Kidney epithelial cell (primary cell): ENCODE measurements at regions not wholly inside any gene's neighbourhood (a gene's known extent, or its start where the extent isn't known, plus 50 kb on each side); places are given as distances from the start of the nearest gene placed in this dataset.

Experiments used
- DNase-seq: peaks from one replicate; pipeline ENCODE4 v3.0.0-alpha.2; 2010; ENCODE audit warnings: low read depth
- H3K27me3 ChIP-seq: 2 replicates; pipeline ENCODE4 v1.6.0; 2011; ENCODE audit warnings: low read length; ENCODE audit not compliant: control insufficient read depth, insufficient read depth
- H3K36me3 ChIP-seq: 2 replicates; pipeline ENCODE4 v1.5.1; 2011; ENCODE audit warnings: low read length; ENCODE audit not compliant: control insufficient read depth, insufficient read depth
- H3K4me3 ChIP-seq: 2 replicates; pipeline ENCODE4 v1.5.1; 2011; ENCODE audit warnings: low read depth, mild to moderate bottlenecking, control low read depth, low read length
- TF ChIP-seq, protein P1 (sequence below): IDR thresholded peaks from 2 replicates; pipeline ENCODE4 v1.5.1; 2011; ENCODE audit warnings: mild to moderate bottlenecking, moderate library complexity, low read length, control low read depth, inconsistent platforms; ENCODE audit not compliant: insufficient read depth, poor library complexity, severe bottlenecking

DNA sequence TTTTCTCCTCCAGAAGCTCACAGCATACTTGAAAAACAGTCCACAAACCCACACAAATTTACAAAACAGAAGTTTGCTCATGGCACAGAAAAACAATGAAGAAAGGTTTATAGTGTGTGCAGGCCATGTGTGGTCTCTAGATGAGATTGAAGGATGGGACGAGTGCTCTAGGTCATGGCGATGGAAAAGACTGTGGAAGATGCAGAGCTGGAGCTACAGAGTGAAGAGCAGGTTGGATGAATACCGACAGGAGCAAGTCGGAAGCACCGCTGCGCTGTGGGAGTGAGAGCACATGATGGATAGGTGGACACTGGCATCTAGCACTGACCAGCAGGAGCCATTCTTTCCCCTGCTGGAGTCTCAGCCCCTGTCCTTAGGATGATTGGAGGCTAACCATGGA lies 534.7 kb upstream of the RAB6C start:
- Histone ChIP-seq H3K36me3 (no peaks in the 10 kb centered on the region), H3K4me3 (no peak overlapping the region), H3K27me3 (no peaks in the 10 kb centered on the region)
- DNase-seq: no peak
- TF ChIP-seq, protein P1, sequence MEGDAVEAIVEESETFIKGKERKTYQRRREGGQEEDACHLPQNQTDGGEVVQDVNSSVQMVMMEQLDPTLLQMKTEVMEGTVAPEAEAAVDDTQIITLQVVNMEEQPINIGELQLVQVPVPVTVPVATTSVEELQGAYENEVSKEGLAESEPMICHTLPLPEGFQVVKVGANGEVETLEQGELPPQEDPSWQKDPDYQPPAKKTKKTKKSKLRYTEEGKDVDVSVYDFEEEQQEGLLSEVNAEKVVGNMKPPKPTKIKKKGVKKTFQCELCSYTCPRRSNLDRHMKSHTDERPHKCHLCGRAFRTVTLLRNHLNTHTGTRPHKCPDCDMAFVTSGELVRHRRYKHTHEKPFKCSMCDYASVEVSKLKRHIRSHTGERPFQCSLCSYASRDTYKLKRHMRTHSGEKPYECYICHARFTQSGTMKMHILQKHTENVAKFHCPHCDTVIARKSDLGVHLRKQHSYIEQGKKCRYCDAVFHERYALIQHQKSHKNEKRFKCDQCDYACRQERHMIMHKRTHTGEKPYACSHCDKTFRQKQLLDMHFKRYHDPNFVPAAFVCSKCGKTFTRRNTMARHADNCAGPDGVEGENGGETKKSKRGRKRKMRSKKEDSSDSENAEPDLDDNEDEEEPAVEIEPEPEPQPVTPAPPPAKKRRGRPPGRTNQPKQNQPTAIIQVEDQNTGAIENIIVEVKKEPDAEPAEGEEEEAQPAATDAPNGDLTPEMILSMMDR: no peak

DNA sequence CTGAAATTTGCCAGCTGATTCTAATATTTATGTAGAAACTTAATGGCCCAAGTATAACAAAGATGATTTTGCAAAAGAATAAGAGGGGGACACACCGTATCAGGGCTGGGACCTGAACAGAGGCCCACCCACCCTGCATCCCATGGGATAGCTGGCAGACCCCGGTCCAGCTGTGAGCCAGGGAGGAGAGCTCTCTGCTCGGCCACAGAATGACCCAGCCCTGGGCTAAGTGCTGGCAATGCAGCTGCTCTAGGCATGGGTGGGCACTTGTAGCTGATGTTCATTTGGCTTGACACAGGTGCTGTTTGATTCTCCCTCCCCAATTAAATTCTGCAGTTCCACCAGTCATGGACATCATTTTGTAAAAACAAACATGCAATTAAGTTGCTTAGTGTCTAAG lies 522.8 kb upstream of the RAB6C start:
- Histone ChIP-seq H3K27me3 (no peaks in the 10 kb centered on the region), H3K4me3 (no peak overlapping the region), H3K36me3 (no peaks in the 10 kb centered on the region)
- TF ChIP-seq, protein P1: no peak
- DNase-seq: no peak

DNA sequence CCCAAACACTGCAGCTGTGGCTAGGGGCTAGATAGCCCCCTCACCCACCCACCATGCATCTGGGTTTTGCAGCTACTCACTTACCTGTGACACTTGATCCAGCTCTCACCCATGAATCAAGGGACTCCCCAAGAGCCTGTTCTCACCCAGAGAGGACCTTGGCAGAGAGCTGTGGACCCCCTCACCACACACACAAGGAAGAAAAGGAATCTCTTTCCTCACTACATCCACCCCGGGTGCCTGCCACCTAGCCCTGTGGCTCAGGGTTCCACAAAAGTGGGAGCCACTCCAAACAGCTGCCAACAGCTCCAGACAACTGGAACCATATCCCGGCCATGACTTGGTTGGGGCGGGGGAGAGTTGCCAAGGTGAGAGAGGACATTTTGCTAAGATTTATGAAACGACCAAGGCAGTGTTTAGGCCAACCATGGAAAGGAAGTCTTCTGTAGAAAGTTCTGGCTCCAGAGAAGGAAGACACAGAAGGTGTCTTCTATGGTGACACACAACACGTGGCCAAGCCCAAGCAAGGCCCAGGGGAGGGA lies 522.1 kb upstream of the RAB6C start:
- no peak overlapping the region for H3K4me3 ChIP-seq
- H3K27me3 ChIP-seq: no peaks in the 10 kb centered on the region
- TF ChIP-seq, protein P1: no peak
- no peak for DNase-seq
- no peaks in the 10 kb centered on the region for H3K36me3 ChIP-seq

DNA sequence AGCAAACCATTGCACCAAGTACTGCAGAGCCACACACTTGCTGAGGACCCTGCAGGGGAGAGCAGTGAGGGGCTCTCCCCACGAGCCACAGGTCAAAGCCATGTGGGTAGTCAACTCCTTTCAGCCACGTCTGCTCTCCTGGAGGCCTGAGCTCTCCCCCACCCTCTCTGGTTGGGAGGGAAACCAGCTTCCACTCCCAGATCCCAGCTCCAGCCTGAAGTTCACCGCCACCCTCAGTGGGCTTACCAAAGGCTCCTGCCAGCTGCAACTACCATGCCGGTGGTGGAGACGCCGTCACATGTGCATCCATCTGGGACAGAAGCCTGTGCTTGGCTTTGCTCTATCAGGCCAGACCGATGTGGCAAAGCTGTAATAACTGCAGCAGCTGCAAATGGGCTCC lies 521.5 kb upstream of the RAB6C start:
- no peak for DNase-seq
- H3K27me3 ChIP-seq: no peaks in the 10 kb centered on the region
- TF ChIP-seq, protein P1: no peak
- H3K4me3 ChIP-seq: no peak overlapping the region
- H3K36me3 ChIP-seq: no peaks in the 10 kb centered on the region

DNA sequence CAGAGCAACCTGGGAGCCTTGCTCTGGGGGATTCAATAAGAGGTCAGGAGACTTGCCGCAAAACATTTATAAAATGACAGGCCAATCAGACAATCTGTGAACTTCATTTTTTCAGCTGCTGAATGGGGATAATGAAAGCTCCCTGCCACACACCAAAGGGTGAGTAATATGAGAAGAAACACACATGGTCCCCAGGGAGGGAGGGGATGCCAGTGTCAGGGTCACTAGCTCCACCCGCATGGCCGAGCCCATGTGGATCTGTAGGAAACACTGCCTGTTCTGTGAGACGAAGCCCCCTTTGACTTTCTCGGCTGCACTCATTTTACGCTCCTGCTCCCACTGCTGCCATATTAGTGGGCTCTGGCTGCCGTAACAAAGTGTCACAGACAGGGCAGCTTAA lies 521.0 kb upstream of the RAB6C start:
- TF ChIP-seq, protein P1: no peak
- Histone ChIP-seq H3K4me3 (no peak overlapping the region), H3K36me3 (no peaks in the 10 kb centered on the region), H3K27me3 (no peaks in the 10 kb centered on the region)
- no peak for DNase-seq

DNA sequence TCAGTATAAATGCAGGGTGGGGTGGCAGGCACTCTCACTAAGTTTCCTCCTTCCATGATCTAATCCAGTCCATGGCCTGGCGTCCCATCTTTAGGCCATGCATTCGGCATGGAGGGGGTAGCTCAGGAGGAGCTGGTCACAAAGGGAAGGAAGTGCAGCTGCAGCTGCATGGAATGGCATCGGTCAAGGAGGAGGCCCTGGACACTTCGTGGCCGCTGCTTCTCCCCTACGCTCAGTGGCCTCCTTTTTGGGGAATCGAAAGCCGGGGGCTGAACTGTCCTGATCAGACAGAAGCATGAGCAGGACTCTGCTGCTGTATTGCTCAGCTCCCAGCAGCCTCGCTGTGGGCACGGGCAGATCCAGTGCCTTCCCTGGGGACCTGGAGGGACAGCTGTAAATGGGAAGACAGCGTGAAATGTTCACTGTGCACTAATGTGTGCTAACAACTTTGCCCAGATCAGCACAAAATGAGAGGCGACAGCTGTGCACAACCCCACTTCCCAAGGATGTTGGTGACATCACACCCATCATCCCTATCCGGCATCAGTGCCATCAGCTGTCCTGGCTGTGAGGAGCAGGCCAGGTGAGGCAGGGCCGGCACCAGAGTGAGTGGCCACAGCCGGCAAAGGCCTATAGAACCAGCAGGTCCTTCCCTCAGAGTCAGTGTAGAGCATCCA lies 520.1 kb upstream of the RAB6C start:
- TF ChIP-seq, protein P1: no peak
- H3K4me3 ChIP-seq: no peak overlapping the region
- H3K36me3 ChIP-seq: no peaks in the 10 kb centered on the region
- DNase-seq: no peak
- H3K27me3 ChIP-seq: no peaks in the 10 kb centered on the region
